ENCODE measurements at regions not wholly inside any gene's neighbourhood (a gene's known extent, or its start where the extent isn't known, plus 50 kb on each side); places are given as distances from the start of the nearest gene placed in this dataset.

DNA sequence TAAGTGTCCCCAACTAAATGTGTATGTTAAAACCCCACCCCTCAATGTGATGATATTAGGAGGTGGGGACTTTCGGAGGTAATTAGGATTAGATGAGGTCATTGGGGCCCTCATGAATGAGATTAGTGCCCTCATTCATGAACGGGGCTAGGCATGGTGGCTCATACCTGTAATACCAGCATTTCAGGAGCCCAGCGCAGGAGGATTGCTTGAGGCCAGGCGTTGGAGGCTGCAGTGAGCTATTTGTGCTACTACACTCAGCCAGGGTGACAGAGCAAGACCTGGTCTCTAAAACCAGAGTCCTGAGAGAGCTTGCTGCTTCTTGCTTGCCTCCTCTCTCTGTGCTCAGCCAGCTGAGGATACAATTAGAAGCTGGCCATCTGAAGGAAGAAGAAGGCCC, 62.1 kb upstream of the HSPA9 start:
- ChIA-PET CTCF (interaction anchor here (0.7 kb wide), 1 partner anchor 636 kb away, joined by 7 read pairs; no protein-coding TSS in a partner anchor), POLR2A (ENCODE audit: unreplicated experiment) (interaction anchor here (0.6 kb wide), 1 partner anchor 41 kb away, joined by 7 read pairs; no protein-coding TSS in a partner anchor)
- WGBS, 2 experiments (ENCODE audit: extremely low coverage in 2 of 2, insufficient read length in 1 of 2): no CpG with 5 or more reads among the region's 4 CpGs
- H3K27me3 ChIP-seq (ENCODE audit: control insufficient read depth, insufficient read depth, low read length): peaks cover 24% of the 10 kb centered on the region
- no peaks in the 10 kb centered on the region for H3K4me1 ChIP-seq (ENCODE audit: control insufficient read depth, insufficient read depth, low read length)
- DNase-seq (no peak), ATAC-seq (ENCODE audit: low read depth) (no peak)
- no peaks in the 10 kb centered on the region for H4K20me1 ChIP-seq (ENCODE audit: insufficient read depth, low read length)
- dilution Hi-C loops (cut with HindIII; ENCODE audit: low sequenced_read_pairs, unreplicated experiment): no loop called here
- H2BK20ac ChIP-seq (ENCODE audit: low read depth, low read length): no peak overlapping the region
- H3K4ac ChIP-seq (ENCODE audit: low read depth, low read length): no peak overlapping the region
- H3K79me1 ChIP-seq (ENCODE audit: low read depth in 1 of 2, low read length in 2 of 2): no peaks in the 10 kb centered on the region
- no peaks in the 10 kb centered on the region for H3K36me3 ChIP-seq (ENCODE audit: control insufficient read depth, insufficient read depth, low read length)
- no TSS peak for BruUV-seq (replicated peaks)
- H4K8ac ChIP-seq (ENCODE audit: low read depth in 2 of 2, low read length in 2 of 2): no peak overlapping the region
- no peak overlapping the region for H2BK5ac ChIP-seq (ENCODE audit: low read depth, low read length, poor library complexity, severe bottlenecking)
- no peak overlapping the region for H3K9ac ChIP-seq (ENCODE audit: low read depth, low read length)
- H3K56ac ChIP-seq (ENCODE audit: extremely low read depth, insufficient read depth, low read length): no peak overlapping the region
- H4K91ac ChIP-seq (ENCODE audit: insufficient read depth, low read depth, low read length): no peak overlapping the region
- H3K27ac ChIP-seq (ENCODE audit: insufficient read depth, low read length): no peak overlapping the region
- H3K18ac ChIP-seq (ENCODE audit: low read depth, low read length): no peak overlapping the region
- H3K4me2 ChIP-seq (ENCODE audit: low read depth, low read length): no peak overlapping the region
- H4K5ac ChIP-seq (ENCODE audit: low read depth, low read length): no peak overlapping the region
- no peak overlapping the region for H2AFZ ChIP-seq (replicated peaks; ENCODE audit: low read length, poor library complexity)
- H2AK5ac ChIP-seq (ENCODE audit: low read depth, low read length): no peak overlapping the region
- H3K9me1 ChIP-seq (ENCODE audit: insufficient read depth, low read length): no peaks in the 10 kb centered on the region
- no peak overlapping the region for H2BK15ac ChIP-seq (ENCODE audit: low read depth, low read length)
- no peak overlapping the region for H2AK9ac ChIP-seq (replicated peaks; ENCODE audit: low read depth, low read length, poor library complexity)
- in situ Hi-C loops (cut with MboI; ENCODE audit: low sequenced_read_pairs): no loop called here
- intact Hi-C loops (cut with micrococcal nuclease): no loop called here
- TF ChIP-seq FOS (IDR thresholded peaks at IDR 0.05; ENCODE audit: low read depth, low read length) (no peak), POLR2A (IDR thresholded peaks at IDR 0.05; ENCODE audit: low read depth, low read length) (no peak), CEBPB (IDR thresholded peaks at IDR 0.05; ENCODE audit: low read depth, low read length) (no peak), SMC3 (IDR thresholded peaks at IDR 0.05; ENCODE audit: low read depth, low read length) (no peak), RFX5 (IDR thresholded peaks at IDR 0.05; ENCODE audit: low read depth, low read length) (no peak), MXI1 (IDR thresholded peaks at IDR 0.05; ENCODE audit: borderline replicate concordance, low read depth, low read length) (no peak)
- TF ChIP-seq, protein P1, sequence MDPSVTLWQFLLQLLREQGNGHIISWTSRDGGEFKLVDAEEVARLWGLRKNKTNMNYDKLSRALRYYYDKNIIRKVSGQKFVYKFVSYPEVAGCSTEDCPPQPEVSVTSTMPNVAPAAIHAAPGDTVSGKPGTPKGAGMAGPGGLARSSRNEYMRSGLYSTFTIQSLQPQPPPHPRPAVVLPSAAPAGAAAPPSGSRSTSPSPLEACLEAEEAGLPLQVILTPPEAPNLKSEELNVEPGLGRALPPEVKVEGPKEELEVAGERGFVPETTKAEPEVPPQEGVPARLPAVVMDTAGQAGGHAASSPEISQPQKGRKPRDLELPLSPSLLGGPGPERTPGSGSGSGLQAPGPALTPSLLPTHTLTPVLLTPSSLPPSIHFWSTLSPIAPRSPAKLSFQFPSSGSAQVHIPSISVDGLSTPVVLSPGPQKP (IDR thresholded peaks at IDR 0.05; ENCODE audit: borderline replicate concordance, low read depth, low read length): no peak
- H3K14ac ChIP-seq (replicated peaks; ENCODE audit: low read depth, low read length): no peak overlapping the region
- no peaks in the 10 kb centered on the region for H3K9me3 ChIP-seq (ENCODE audit: control insufficient read depth, insufficient read depth, low read length)
- no peak overlapping the region for H3K23ac ChIP-seq (ENCODE audit: low read depth, low read length)
- H2BK120ac ChIP-seq (ENCODE audit: low read depth, low read length): no peak overlapping the region
- H3K4me3 ChIP-seq (ENCODE audit: insufficient read depth, low read depth, low read length): no peak overlapping the region

Data from IMR-90 (cell line).